ENCODE measurements at regions not wholly inside any gene's neighbourhood (a gene's known extent, or its start where the extent isn't known, plus 50 kb on each side); places are given as distances from the start of the nearest gene placed in this dataset.

- Mint-ChIP-seq H3K4me3 (no peak overlapping the region), H3K27me3 (peaks cover 24% of the 10 kb centered on the region), H3K27ac (no peak overlapping the region), H3K4me1 (no peaks in the 10 kb centered on the region), H3K9me3 (ENCODE audit: insufficient read depth) (no peaks in the 10 kb centered on the region)
- Histone ChIP-seq H3K79me2 (ENCODE audit: control insufficient read depth, insufficient read depth, low read length) (no peaks in the 10 kb centered on the region), H3K27me3 (replicated peaks in 1 of 4; ENCODE audit: control extremely low read depth in 1 of 4, control insufficient read depth in 3 of 4, insufficient read depth in 4 of 4, low read length in 3 of 4) (peaks cover 0 to 11% (median 2%) of the 10 kb centered on the region in 4 experiments), H3K4me3 (ENCODE audit: control extremely low read depth in 1 of 5, extremely low read depth in 1 of 5, insufficient read depth in 1 of 5, low read depth in 2 of 5, low read length in 4 of 5) (no peak overlapping the region), H3K36me3 (replicated peaks in 1 of 2; ENCODE audit: control extremely low read depth in 1 of 2, control insufficient read depth in 1 of 2, extremely low read depth in 1 of 2, insufficient read depth in 2 of 2, low read length in 1 of 2) (no peaks in the 10 kb centered on the region), H2AFZ (ENCODE audit: insufficient read depth, low read depth, low read length, poor library complexity, severe bottlenecking) (no peak overlapping the region), H3K4me1 (ENCODE audit: control insufficient read depth in 2 of 2, insufficient read depth in 2 of 2, low read length in 2 of 2) (no peaks in the 10 kb centered on the region), H3K27ac (ENCODE audit: low read length in 2 of 2) (no peak overlapping the region), H4K20me1 (ENCODE audit: control insufficient read depth, insufficient read depth, low read length, poor library complexity, severe bottlenecking) (no peaks in the 10 kb centered on the region), H3K9me3 (ENCODE audit: control extremely low read depth in 1 of 3, control insufficient read depth in 2 of 3, insufficient read depth in 1 of 3, low read length in 2 of 3) (no peaks in the 10 kb centered on the region), H3K4me2 (replicated peaks; ENCODE audit: low read depth, low read length, poor library complexity, severe bottlenecking) (no peak overlapping the region), H3K9ac (ENCODE audit: low read length) (no peak overlapping the region)
- DNase-seq (no peak), ATAC-seq (ENCODE audit: low read depth) (no peak)
- intact Hi-C loops (cut with micrococcal nuclease): no loop called here
- ChIA-PET POLR2A (no interaction called here), CTCF (interaction anchor here (0.7 to 7.2 kb wide), 8 partner anchors 10 to 329 kb away, joined by 3 to 70 read pairs (median 4); no protein-coding TSS in a partner anchor)
- TF ChIP-seq EZH2 (IDR thresholded peaks at IDR 0.05; ENCODE audit: borderline replicate concordance, insufficient read depth, low read depth, low read length, poor library complexity, severe bottlenecking): no peak
- TF ChIP-seq, protein P1, sequence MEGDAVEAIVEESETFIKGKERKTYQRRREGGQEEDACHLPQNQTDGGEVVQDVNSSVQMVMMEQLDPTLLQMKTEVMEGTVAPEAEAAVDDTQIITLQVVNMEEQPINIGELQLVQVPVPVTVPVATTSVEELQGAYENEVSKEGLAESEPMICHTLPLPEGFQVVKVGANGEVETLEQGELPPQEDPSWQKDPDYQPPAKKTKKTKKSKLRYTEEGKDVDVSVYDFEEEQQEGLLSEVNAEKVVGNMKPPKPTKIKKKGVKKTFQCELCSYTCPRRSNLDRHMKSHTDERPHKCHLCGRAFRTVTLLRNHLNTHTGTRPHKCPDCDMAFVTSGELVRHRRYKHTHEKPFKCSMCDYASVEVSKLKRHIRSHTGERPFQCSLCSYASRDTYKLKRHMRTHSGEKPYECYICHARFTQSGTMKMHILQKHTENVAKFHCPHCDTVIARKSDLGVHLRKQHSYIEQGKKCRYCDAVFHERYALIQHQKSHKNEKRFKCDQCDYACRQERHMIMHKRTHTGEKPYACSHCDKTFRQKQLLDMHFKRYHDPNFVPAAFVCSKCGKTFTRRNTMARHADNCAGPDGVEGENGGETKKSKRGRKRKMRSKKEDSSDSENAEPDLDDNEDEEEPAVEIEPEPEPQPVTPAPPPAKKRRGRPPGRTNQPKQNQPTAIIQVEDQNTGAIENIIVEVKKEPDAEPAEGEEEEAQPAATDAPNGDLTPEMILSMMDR (IDR thresholded peaks at IDR 0.05): no peak
Observed at GRCh38 chr7:37504801-37505200, 56.1 kb upstream of the ELMO1 start.

GRCh38 chr7:37505750-37506353, 57.2 kb upstream of the ELMO1 start:
- H4K20me1 ChIP-seq (ENCODE audit: control insufficient read depth, insufficient read depth, low read length, poor library complexity, severe bottlenecking): no peaks in the 10 kb centered on the region
- H3K36me3 ChIP-seq (replicated peaks in 1 of 2; ENCODE audit: control extremely low read depth in 1 of 2, control insufficient read depth in 1 of 2, extremely low read depth in 1 of 2, insufficient read depth in 2 of 2, low read length in 1 of 2): no peaks in the 10 kb centered on the region

More at GRCh38 chr7:37505750-37506353, 57.2 kb upstream of the ELMO1 start:
- ATAC-seq (ENCODE audit: low read depth): no peak
- no peak for DNase-seq
- H3K4me1 Mint-ChIP-seq: no peaks in the 10 kb centered on the region
- Histone ChIP-seq H3K79me2 (ENCODE audit: control insufficient read depth, insufficient read depth, low read length) (no peaks in the 10 kb centered on the region), H3K27ac (ENCODE audit: low read length in 2 of 2) (no peak overlapping the region), H2AFZ (ENCODE audit: insufficient read depth, low read depth, low read length, poor library complexity, severe bottlenecking) (no peak overlapping the region), H3K4me1 (ENCODE audit: control insufficient read depth in 2 of 2, insufficient read depth in 2 of 2, low read length in 2 of 2) (no peaks in the 10 kb centered on the region), H3K9ac (ENCODE audit: low read length) (no peak overlapping the region), H3K4me2 (replicated peaks; ENCODE audit: low read depth, low read length, poor library complexity, severe bottlenecking) (no peak overlapping the region), H3K9me3 (ENCODE audit: control extremely low read depth in 1 of 3, control insufficient read depth in 2 of 3, insufficient read depth in 1 of 3, low read length in 2 of 3) (no peaks in the 10 kb centered on the region), H3K27me3 (replicated peaks in 1 of 4; ENCODE audit: control extremely low read depth in 1 of 4, control insufficient read depth in 3 of 4, insufficient read depth in 4 of 4, low read length in 3 of 4) (peaks cover 0 to 11% (median 2%) of the 10 kb centered on the region in 4 experiments), H3K4me3 (ENCODE audit: control extremely low read depth in 1 of 5, extremely low read depth in 1 of 5, insufficient read depth in 1 of 5, low read depth in 2 of 5, low read length in 4 of 5) (no peak overlapping the region)
- intact Hi-C loops (cut with micrococcal nuclease): no loop called here
- no peak overlapping the region for H3K27ac Mint-ChIP-seq
- H3K27me3 Mint-ChIP-seq: peaks cover 29% of the 10 kb centered on the region
- POLR2A ChIA-PET: no interaction called here
- no peaks in the 10 kb centered on the region for H3K9me3 Mint-ChIP-seq (ENCODE audit: insufficient read depth)
- TF ChIP-seq, protein P1 (IDR thresholded peaks at IDR 0.05): no peak
- TF ChIP-seq EZH2 (IDR thresholded peaks at IDR 0.05; ENCODE audit: borderline replicate concordance, insufficient read depth, low read depth, low read length, poor library complexity, severe bottlenecking): no peak
- H3K4me3 Mint-ChIP-seq: no peak overlapping the region
- CTCF ChIA-PET: interaction anchor here (0.7 to 7.2 kb wide), 7 partner anchors 11 to 328 kb away, joined by 3 to 70 read pairs (median 5); no protein-coding TSS in a partner anchor
- WGBS (ENCODE audit: insufficient coverage): 93% methylated on average over 4 of the region's 6 CpGs
